Chondrocyte (in vitro differentiated cells): ENCODE measurements at regions not wholly inside any gene's neighbourhood (a gene's known extent, or its start where the extent isn't known, plus 50 kb on each side); places are given as distances from the start of the nearest gene placed in this dataset.

Source experiments
- DNase-seq: peaks from one replicate; pipeline ENCODE4 v3.0.0; 2021; ENCODE audit warnings: mixed read lengths, low spot score
- H3K27ac Mint-ChIP-seq: one replicate; pipeline ENCODE4 v1.8.0; 2021; ENCODE audit warnings: mild to moderate bottlenecking, moderate library complexity, mixed read lengths; ENCODE audit not compliant: unreplicated experiment
- H3K27me3 Mint-ChIP-seq: 2 replicates; pipeline ENCODE4 v1.8.0; 2021; ENCODE audit warnings: low read depth, mixed read lengths
- H3K36me3 Mint-ChIP-seq: 2 replicates; pipeline ENCODE4 v1.8.0; 2021; ENCODE audit warnings: low read depth, mixed read lengths
- H3K4me1 Mint-ChIP-seq: 2 replicates; pipeline ENCODE4 v1.8.0; 2021; ENCODE audit warnings: low read depth, mild to moderate bottlenecking, mixed read lengths
- H3K4me3 Mint-ChIP-seq: one replicate; pipeline ENCODE4 v1.8.0; 2021; ENCODE audit warnings: mild to moderate bottlenecking, moderate library complexity, mixed read lengths; ENCODE audit not compliant: unreplicated experiment
- H3K9me3 Mint-ChIP-seq: 2 replicates; pipeline ENCODE4 v1.8.0; 2021; ENCODE audit warnings: low read depth, mixed read lengths
- TF ChIP-seq, protein P1 (sequence below): fragments of 200-600 bp; sonication (generic); IDR thresholded peaks from 2 replicates; pipeline ENCODE4 v1.5.0; 2021; ENCODE audit warnings: antibody characterized with exemption, mild to moderate bottlenecking, moderate library complexity

DNA sequence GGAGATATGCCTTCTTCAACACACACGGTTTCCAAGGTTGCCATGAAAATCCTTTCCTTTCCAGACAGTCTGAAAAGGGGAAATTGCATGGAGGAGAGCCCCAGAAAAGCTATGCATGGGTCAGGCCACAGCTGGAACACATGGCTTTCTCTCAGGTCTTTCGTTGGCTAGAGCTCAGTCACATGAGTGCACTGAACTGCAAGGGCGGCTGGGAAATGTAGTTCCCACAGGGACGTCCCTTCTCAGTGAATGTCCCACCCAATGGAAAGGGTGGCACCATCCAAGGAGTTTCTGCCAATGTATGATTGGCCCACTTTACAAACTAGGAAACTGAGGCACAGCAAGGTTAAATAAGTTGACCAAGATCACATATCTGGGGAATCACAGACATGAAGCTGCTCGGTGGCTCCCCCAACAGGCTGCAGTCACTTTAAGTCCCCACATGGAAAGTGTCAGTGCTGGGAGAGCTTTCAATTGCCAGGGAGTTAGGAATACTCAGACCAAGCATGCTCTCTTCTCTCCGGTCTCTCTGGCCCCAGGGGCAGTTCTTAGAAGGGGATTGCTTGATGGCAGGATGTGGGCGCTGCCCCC lies 571.3 kb downstream of the GLRX3 start:
- Mint-ChIP-seq H3K4me1 (no peaks in the 10 kb centered on the region), H3K27ac (no peak overlapping the region), H3K36me3 (peaks cover 3% of the 10 kb centered on the region), H3K4me3 (no peak overlapping the region), H3K9me3 (peaks cover 47% of the 10 kb centered on the region), H3K27me3 (no peaks in the 10 kb centered on the region)
- TF ChIP-seq, protein P1, sequence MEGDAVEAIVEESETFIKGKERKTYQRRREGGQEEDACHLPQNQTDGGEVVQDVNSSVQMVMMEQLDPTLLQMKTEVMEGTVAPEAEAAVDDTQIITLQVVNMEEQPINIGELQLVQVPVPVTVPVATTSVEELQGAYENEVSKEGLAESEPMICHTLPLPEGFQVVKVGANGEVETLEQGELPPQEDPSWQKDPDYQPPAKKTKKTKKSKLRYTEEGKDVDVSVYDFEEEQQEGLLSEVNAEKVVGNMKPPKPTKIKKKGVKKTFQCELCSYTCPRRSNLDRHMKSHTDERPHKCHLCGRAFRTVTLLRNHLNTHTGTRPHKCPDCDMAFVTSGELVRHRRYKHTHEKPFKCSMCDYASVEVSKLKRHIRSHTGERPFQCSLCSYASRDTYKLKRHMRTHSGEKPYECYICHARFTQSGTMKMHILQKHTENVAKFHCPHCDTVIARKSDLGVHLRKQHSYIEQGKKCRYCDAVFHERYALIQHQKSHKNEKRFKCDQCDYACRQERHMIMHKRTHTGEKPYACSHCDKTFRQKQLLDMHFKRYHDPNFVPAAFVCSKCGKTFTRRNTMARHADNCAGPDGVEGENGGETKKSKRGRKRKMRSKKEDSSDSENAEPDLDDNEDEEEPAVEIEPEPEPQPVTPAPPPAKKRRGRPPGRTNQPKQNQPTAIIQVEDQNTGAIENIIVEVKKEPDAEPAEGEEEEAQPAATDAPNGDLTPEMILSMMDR: no peak
- no peak for DNase-seq

DNA sequence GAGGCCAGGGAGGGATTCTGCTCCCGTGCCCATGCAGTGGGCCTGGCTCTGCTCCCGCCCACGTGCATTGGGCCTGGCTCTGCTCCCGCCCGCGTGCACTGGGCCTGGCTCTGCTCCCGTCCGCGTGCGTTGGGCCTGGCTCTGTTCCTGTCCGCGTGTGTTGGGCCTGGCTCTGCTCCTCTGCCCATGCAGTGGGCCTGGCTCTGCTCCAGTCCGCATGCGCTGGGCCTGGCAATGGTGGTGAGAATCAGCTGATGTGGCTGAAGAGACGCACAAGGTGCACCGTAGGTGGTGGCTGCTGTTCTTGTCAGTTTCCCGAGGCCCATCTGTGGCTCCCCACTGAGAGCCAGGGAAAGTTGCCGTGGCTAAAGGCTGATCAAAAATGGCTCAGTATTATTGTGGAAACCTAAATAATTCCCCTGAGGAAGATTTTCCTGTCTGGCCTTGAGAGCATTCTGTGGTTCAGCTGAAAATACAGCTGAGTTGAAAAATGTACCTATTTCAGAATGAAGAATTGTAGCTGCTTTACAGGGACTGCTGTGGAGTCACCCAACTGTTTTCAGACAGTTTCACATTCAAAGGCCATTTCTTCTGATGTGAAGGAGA lies 572.4 kb downstream of the GLRX3 start:
- Mint-ChIP-seq H3K9me3 (peaks cover 45% of the 10 kb centered on the region), H3K36me3 (peaks cover 3% of the 10 kb centered on the region), H3K27me3 (no peaks in the 10 kb centered on the region), H3K27ac (no peak overlapping the region), H3K4me1 (no peaks in the 10 kb centered on the region), H3K4me3 (no peak overlapping the region)
- DNase-seq: no peak
- TF ChIP-seq, protein P1: no peak

DNA sequence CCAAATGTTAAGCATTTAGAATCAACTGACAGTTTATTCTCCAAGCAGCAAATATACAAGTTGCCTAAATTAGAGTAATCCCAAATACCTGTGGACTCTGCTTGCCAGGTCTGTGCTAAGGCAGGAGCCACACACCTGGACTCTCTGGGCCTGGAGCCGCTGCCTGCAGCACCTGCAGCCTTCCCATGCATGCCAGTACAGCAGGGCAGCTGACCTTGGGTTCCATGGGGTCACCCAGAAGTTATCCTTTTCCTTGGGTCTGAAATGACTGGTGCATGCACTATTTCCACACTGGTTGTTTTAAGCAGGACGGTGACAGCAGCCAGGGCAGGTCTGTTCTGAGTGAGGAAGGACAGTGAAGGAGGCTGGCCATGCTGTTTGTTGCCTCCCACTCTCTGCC lies 573.2 kb downstream of the GLRX3 start:
- DNase-seq: no peak
- TF ChIP-seq, protein P1: no peak
- Mint-ChIP-seq H3K36me3 (peaks cover 3% of the 10 kb centered on the region), H3K4me3 (no peak overlapping the region), H3K27ac (no peak overlapping the region), H3K9me3 (peaks cover 42% of the 10 kb centered on the region), H3K27me3 (no peaks in the 10 kb centered on the region), H3K4me1 (no peaks in the 10 kb centered on the region)

DNA sequence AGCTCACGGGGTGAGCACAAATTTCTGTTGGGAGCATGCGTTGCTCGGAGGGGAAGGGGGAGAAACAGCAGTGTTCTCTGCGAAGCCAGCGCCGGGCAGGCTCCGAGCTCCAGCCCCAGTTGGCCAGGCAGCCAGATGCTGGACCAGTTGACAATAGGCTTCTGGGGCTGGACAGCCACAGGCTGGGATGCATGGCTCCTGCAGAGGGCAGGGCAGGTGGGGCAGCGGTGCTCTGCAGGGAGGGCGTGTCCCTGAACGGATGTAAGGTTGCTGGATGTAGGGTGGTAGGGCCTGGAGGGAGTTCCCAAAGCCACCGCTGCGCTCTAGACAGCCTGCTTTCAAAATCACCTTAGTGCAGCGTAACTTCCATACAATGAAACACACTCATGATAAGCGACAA lies 574.9 kb downstream of the GLRX3 start:
- TF ChIP-seq, protein P1: no peak
- H3K4me3 Mint-ChIP-seq: no peak overlapping the region
- no peaks in the 10 kb centered on the region for H3K36me3 Mint-ChIP-seq
- H3K9me3 Mint-ChIP-seq: peaks cover 34% of the 10 kb centered on the region
- H3K27me3 Mint-ChIP-seq: no peaks in the 10 kb centered on the region
- H3K4me1 Mint-ChIP-seq: no peaks in the 10 kb centered on the region
- H3K27ac Mint-ChIP-seq: no peak overlapping the region
- no peak for DNase-seq

DNA sequence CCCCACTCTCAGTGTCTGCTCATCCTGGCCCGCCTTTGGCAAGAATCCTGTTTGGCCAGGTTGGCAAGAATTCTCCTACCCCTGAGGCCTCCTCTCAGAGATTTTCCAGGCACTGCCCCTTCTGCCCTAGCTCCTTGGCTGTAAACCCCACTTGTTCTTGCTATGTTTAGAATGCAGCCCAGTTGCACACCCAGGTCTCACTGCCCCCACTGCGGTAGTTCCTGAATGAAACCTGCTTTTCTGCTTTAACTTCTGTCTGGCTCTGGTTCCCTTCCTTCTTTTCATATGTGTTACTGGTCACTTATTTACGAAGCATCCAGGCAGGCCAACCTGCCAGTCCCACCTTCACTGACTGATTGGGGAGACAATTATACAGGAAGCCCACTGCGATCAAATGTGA lies 576.9 kb downstream of the GLRX3 start:
- Mint-ChIP-seq H3K36me3 (no peaks in the 10 kb centered on the region), H3K27ac (no peak overlapping the region), H3K4me1 (no peaks in the 10 kb centered on the region), H3K27me3 (no peaks in the 10 kb centered on the region), H3K9me3 (peaks cover 30% of the 10 kb centered on the region), H3K4me3 (no peak overlapping the region)
- DNase-seq: no peak
- TF ChIP-seq, protein P1: no peak
